ENCODE measurements at regions not wholly inside any gene's neighbourhood (a gene's known extent, or its start where the extent isn't known, plus 50 kb on each side); places are given as distances from the start of the nearest gene placed in this dataset.

GRCh38 chr6:134447423-134447822 is 129.5 kb upstream of the SGK1 start:
- peaks cover 1 to 11% of the 10 kb centered on the region in 2 donors for H3K4me1 ChIP-seq (ENCODE audit: control insufficient read depth in 2 of 2, insufficient read depth in 1 of 2, low read depth in 1 of 2, low read length in 2 of 2)
- no peaks in the 10 kb centered on the region for H3K27me3 ChIP-seq (ENCODE audit: control insufficient read depth in 3 of 3, insufficient read depth in 3 of 3, low read depth in 1 of 3, low read length in 3 of 3)
- no peak overlapping the region for H2AK5ac ChIP-seq (ENCODE audit: low read depth, low read length)
- H4K91ac ChIP-seq (ENCODE audit: low read depth, low read length, poor library complexity): no peak overlapping the region
- H2BK12ac ChIP-seq (ENCODE audit: low read length): no peak overlapping the region
- WGBS, 2 donors (ENCODE audit: extremely low coverage in 2 of 2, insufficient read length in 2 of 2, insufficient replicate concordance in 1 of 2): no CpG with 5 or more reads among the region's 3 CpGs
- no peaks in the 10 kb centered on the region for H3K79me1 ChIP-seq (ENCODE audit: low read depth, low read length)
- no peaks in the 10 kb centered on the region for H3K36me3 ChIP-seq (replicated peaks in 1 of 2; ENCODE audit: control insufficient read depth in 2 of 2, insufficient read depth in 2 of 2, low read length in 2 of 2)
- no peak overlapping the region for H2BK5ac ChIP-seq (ENCODE audit: low read length)
- no peak overlapping the region for H2BK15ac ChIP-seq (ENCODE audit: low read length)
- H3K9ac ChIP-seq (ENCODE audit: low read depth, low read length, poor library complexity): no peak overlapping the region
- DNase-seq (ENCODE audit: low spot score): no peak
- no peak overlapping the region for H4K8ac ChIP-seq (ENCODE audit: low read depth, low read length)
- no peak overlapping the region for H2AFZ ChIP-seq (ENCODE audit: low read length)
- H3K18ac ChIP-seq (ENCODE audit: low read length): no peak overlapping the region
- H3K14ac ChIP-seq (ENCODE audit: low read length): no peak overlapping the region
- H3K4ac ChIP-seq (ENCODE audit: low read length): no peak overlapping the region
- H3K4me3 ChIP-seq (ENCODE audit: low read length in 2 of 2): no peak overlapping the region
- no peak overlapping the region for H3K23ac ChIP-seq (ENCODE audit: low read depth, low read length, poor library complexity)
- H3K4me2 ChIP-seq (ENCODE audit: insufficient read depth, low read length, poor library complexity, severe bottlenecking): no peak overlapping the region
- H3K27ac ChIP-seq (replicated peaks; ENCODE audit: low read length): no peak overlapping the region
- no peak overlapping the region for H2BK120ac ChIP-seq (ENCODE audit: low read depth, low read length)
- no peaks in the 10 kb centered on the region for H3K9me3 ChIP-seq (replicated peaks in 1 of 2; ENCODE audit: control insufficient read depth in 2 of 2, insufficient read depth in 1 of 2, low read depth in 1 of 2, low read length in 2 of 2)

- no peak overlapping the region for H3K4me2 ChIP-seq (ENCODE audit: insufficient read depth, low read length, poor library complexity, severe bottlenecking)
- H3K9ac ChIP-seq (ENCODE audit: low read depth, low read length, poor library complexity): no peak overlapping the region
- H3K9me3 ChIP-seq (replicated peaks in 1 of 2; ENCODE audit: control insufficient read depth in 2 of 2, insufficient read depth in 1 of 2, low read depth in 1 of 2, low read length in 2 of 2): no peaks in the 10 kb centered on the region
- peak overlapping the region; percentile 72 for H2AFZ ChIP-seq (ENCODE audit: low read length)
- peaks cover 1 to 11% of the 10 kb centered on the region in 2 donors for H3K4me1 ChIP-seq (ENCODE audit: control insufficient read depth in 2 of 2, insufficient read depth in 1 of 2, low read depth in 1 of 2, low read length in 2 of 2)
- H2BK15ac ChIP-seq (ENCODE audit: low read length): no peak overlapping the region
- H3K27ac ChIP-seq (replicated peaks; ENCODE audit: low read length): no peak overlapping the region
- H2BK5ac ChIP-seq (ENCODE audit: low read length): no peak overlapping the region
- no peak overlapping the region for H2BK120ac ChIP-seq (ENCODE audit: low read depth, low read length)
- DNase-seq (ENCODE audit: low spot score): no peak
- no peaks in the 10 kb centered on the region for H3K36me3 ChIP-seq (replicated peaks in 1 of 2; ENCODE audit: control insufficient read depth in 2 of 2, insufficient read depth in 2 of 2, low read length in 2 of 2)
- no peak overlapping the region for H3K14ac ChIP-seq (ENCODE audit: low read length)
- no peak overlapping the region for H2BK12ac ChIP-seq (ENCODE audit: low read length)
- H2AK5ac ChIP-seq (ENCODE audit: low read depth, low read length): no peak overlapping the region
- H4K91ac ChIP-seq (ENCODE audit: low read depth, low read length, poor library complexity): no peak overlapping the region
- no peaks in the 10 kb centered on the region for H3K27me3 ChIP-seq (ENCODE audit: control insufficient read depth in 3 of 3, insufficient read depth in 3 of 3, low read depth in 1 of 3, low read length in 3 of 3)
- no peaks in the 10 kb centered on the region for H3K79me1 ChIP-seq (ENCODE audit: low read depth, low read length)
- WGBS, 2 donors (ENCODE audit: extremely low coverage in 2 of 2, insufficient read length in 2 of 2, insufficient replicate concordance in 1 of 2): no CpG with 5 or more reads among the region's 3 CpGs
- no peak overlapping the region for H3K23ac ChIP-seq (ENCODE audit: low read depth, low read length, poor library complexity)
- H3K4ac ChIP-seq (ENCODE audit: low read length): no peak overlapping the region
- no peak overlapping the region for H4K8ac ChIP-seq (ENCODE audit: low read depth, low read length)
- H3K18ac ChIP-seq (ENCODE audit: low read length): no peak overlapping the region
- no peak overlapping the region for H3K4me3 ChIP-seq (ENCODE audit: low read length in 2 of 2)
These were observed 129.0 kb upstream of the SGK1 start for GRCh38 chr6:134446896-134447295.

- Histone ChIP-seq H4K8ac (ENCODE audit: low read depth, low read length) (no peak overlapping the region), H3K4me1 (ENCODE audit: control insufficient read depth in 2 of 2, insufficient read depth in 1 of 2, low read depth in 1 of 2, low read length in 2 of 2) (peaks cover 1 to 11% of the 10 kb centered on the region in 2 donors), H3K4me3 (ENCODE audit: low read length in 2 of 2) (no peak overlapping the region), H3K4ac (ENCODE audit: low read length) (no peak overlapping the region), H4K91ac (ENCODE audit: low read depth, low read length, poor library complexity) (no peak overlapping the region), H2BK12ac (ENCODE audit: low read length) (no peak overlapping the region), H3K23ac (ENCODE audit: low read depth, low read length, poor library complexity) (no peak overlapping the region), H3K18ac (ENCODE audit: low read length) (no peak overlapping the region), H3K9ac (ENCODE audit: low read depth, low read length, poor library complexity) (no peak overlapping the region), H3K4me2 (ENCODE audit: insufficient read depth, low read length, poor library complexity, severe bottlenecking) (no peak overlapping the region), H2BK120ac (ENCODE audit: low read depth, low read length) (no peak overlapping the region), H2AK5ac (ENCODE audit: low read depth, low read length) (no peak overlapping the region), H3K36me3 (replicated peaks in 1 of 2; ENCODE audit: control insufficient read depth in 2 of 2, insufficient read depth in 2 of 2, low read length in 2 of 2) (no peaks in the 10 kb centered on the region), H3K79me1 (ENCODE audit: low read depth, low read length) (no peaks in the 10 kb centered on the region), H3K27ac (replicated peaks; ENCODE audit: low read length) (no peak overlapping the region), H3K14ac (ENCODE audit: low read length) (no peak overlapping the region), H3K9me3 (replicated peaks in 1 of 2; ENCODE audit: control insufficient read depth in 2 of 2, insufficient read depth in 1 of 2, low read depth in 1 of 2, low read length in 2 of 2) (no peaks in the 10 kb centered on the region), H2BK5ac (ENCODE audit: low read length) (no peak overlapping the region), H2AFZ (ENCODE audit: low read length) (peak overlapping the region; percentile 72), H3K27me3 (ENCODE audit: control insufficient read depth in 3 of 3, insufficient read depth in 3 of 3, low read depth in 1 of 3, low read length in 3 of 3) (no peaks in the 10 kb centered on the region), H2BK15ac (ENCODE audit: low read length) (no peak overlapping the region)
- no CpG with 5 or more reads among the region's 6 CpGs for WGBS, 2 donors (ENCODE audit: extremely low coverage in 2 of 2, insufficient read length in 2 of 2, insufficient replicate concordance in 1 of 2)
- DNase-seq (ENCODE audit: low spot score): no peak
These were observed 128.4 kb upstream of the SGK1 start for GRCh38 chr6:134446218-134446848.

GRCh38 chr6:134443009-134443408 is 125.1 kb upstream of the SGK1 start:
- H3K14ac ChIP-seq (ENCODE audit: low read length): no peak overlapping the region
- no peak overlapping the region for H2BK12ac ChIP-seq (ENCODE audit: low read length)
- H3K18ac ChIP-seq (ENCODE audit: low read length): no peak overlapping the region
- no peak overlapping the region for H2BK15ac ChIP-seq (ENCODE audit: low read length)
- no peak overlapping the region for H3K4me2 ChIP-seq (ENCODE audit: insufficient read depth, low read length, poor library complexity, severe bottlenecking)
- no peak overlapping the region for H3K9ac ChIP-seq (ENCODE audit: low read depth, low read length, poor library complexity)
- no peak overlapping the region for H4K8ac ChIP-seq (ENCODE audit: low read depth, low read length)
- no peak overlapping the region for H2BK120ac ChIP-seq (ENCODE audit: low read depth, low read length)
- H3K9me3 ChIP-seq (replicated peaks in 1 of 2; ENCODE audit: control insufficient read depth in 2 of 2, insufficient read depth in 1 of 2, low read depth in 1 of 2, low read length in 2 of 2): no peaks in the 10 kb centered on the region
- no peaks in the 10 kb centered on the region for H3K36me3 ChIP-seq (replicated peaks in 1 of 2; ENCODE audit: control insufficient read depth in 2 of 2, insufficient read depth in 2 of 2, low read length in 2 of 2)
- no peak for DNase-seq (ENCODE audit: low spot score)
- no peak overlapping the region for H4K91ac ChIP-seq (ENCODE audit: low read depth, low read length, poor library complexity)
- no peaks in the 10 kb centered on the region for H3K79me1 ChIP-seq (ENCODE audit: low read depth, low read length)
- no peak overlapping the region for H2AK5ac ChIP-seq (ENCODE audit: low read depth, low read length)
- H3K23ac ChIP-seq (ENCODE audit: low read depth, low read length, poor library complexity): no peak overlapping the region
- WGBS, 2 donors (ENCODE audit: extremely low coverage in 2 of 2, insufficient read length in 2 of 2, insufficient replicate concordance in 1 of 2): no CpG with 5 or more reads among the region's 4 CpGs
- no peaks in the 10 kb centered on the region for H3K27me3 ChIP-seq (ENCODE audit: control insufficient read depth in 3 of 3, insufficient read depth in 3 of 3, low read depth in 1 of 3, low read length in 3 of 3)
- H3K4ac ChIP-seq (ENCODE audit: low read length): no peak overlapping the region
- no peak overlapping the region for H2BK5ac ChIP-seq (ENCODE audit: low read length)
- H3K27ac ChIP-seq (replicated peaks; ENCODE audit: low read length): no peak overlapping the region
- H3K4me1 ChIP-seq (ENCODE audit: control insufficient read depth in 2 of 2, insufficient read depth in 1 of 2, low read depth in 1 of 2, low read length in 2 of 2): peaks cover 3 to 11% of the 10 kb centered on the region in 2 donors
- H3K4me3 ChIP-seq (ENCODE audit: low read length in 2 of 2): peak overlapping the region in 1 of 2 donors; percentile 63
- H2AFZ ChIP-seq (ENCODE audit: low read length): peak overlapping the region; percentile 43

Measured in neuronal stem cell (in vitro differentiated cells).